Stimulated activated CD8-positive, alpha-beta memory T cell treated with anti-CD3 and anti-CD28 coated beads, Interleukin-15, amount 100 ng/mL, for 24 hours (primary cell): ENCODE measurements at regions not wholly inside any gene's neighbourhood (a gene's known extent, or its start where the extent isn't known, plus 50 kb on each side); places are given as distances from the start of the nearest gene placed in this dataset.
"Not testable (repeated sequence)": the region's sequence is repeated elsewhere in the genome, so short reads cannot be mapped to it uniquely, and the experiment has no call there.

Source experiments
- DNase-seq: peaks from one replicate; pipeline ENCODE4 v3.0.0-alpha.2; 2020; ENCODE audit warnings: low read depth

DNA sequence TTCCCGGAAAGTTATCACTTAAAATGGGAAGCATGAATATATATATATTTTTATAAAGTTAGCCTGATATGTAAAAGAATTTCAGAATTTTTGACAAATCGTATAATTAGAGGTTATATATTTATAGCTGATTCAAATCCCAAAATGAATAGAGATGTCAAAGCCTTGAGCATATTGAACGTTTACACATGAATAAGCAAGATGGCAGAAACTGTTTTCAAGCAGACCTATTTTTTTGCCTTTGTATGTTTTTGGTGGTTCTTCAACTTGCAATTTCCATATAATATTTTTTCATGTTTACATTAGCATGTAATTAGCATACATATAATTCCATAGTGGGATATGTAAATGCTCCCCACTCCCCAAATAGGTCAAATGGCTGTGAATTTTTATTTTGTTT is 189.9 kb downstream of the PRL start:
- DNase-seq = no peak

DNA sequence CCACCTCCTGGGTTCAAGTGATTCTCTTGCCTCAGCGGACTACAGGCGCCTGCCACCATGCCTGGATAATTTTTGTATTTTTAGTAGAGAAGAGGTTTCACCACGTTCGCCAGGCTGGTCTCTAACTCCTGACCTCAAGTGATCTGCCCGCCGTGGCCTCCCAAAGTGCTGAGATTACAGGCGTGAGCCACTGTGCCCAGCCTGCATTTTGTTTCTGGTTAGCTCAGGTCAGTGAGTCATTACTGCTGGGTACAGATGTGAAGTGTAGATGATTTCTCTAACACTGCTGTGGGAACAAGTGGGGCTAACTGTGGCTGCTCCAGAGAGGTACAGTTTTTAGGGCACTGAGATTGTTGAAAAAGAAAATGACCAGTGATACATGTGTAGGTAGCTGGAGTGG is 188.6 kb downstream of the PRL start:
- DNase-seq = no peak

DNA sequence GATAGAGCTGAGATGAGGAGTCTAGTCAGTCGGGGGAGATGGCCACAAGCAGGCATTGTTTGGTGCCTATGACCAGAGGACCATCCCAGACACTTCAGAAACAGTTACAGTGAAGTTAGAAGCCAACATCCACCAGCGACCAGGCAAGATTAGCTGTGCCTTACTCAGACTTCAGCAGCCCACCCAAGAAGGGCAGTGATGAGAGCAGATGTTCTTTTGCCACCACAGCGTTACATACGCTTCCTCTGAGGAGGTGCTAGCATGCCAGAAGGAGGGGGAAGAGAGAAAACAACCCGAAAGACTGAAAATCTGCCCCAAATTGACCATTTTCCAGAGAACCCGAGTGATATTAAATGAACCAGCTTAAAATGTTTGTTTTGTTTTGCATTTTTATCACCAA is 186.8 kb downstream of the PRL start:
- no peak for DNase-seq

DNA sequence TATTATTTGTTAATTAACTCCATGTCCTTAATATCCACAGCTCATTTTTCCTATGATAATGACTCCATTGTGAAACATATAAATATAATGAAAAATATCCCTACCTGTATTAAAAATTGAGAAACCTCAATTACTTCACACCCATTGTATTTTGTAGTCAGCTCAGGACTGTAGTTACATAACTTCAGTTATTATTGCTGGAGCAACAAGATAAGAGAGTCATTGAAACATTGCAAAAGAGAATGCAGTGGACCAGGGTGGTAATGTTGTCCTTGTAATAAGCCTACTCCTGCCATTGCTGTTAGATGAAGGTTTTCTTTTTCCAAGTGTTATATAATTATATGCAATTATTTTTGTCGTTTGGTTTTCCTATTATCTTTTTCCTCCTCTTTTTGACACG is 184.4 kb downstream of the PRL start:
- no peak for DNase-seq

DNA sequence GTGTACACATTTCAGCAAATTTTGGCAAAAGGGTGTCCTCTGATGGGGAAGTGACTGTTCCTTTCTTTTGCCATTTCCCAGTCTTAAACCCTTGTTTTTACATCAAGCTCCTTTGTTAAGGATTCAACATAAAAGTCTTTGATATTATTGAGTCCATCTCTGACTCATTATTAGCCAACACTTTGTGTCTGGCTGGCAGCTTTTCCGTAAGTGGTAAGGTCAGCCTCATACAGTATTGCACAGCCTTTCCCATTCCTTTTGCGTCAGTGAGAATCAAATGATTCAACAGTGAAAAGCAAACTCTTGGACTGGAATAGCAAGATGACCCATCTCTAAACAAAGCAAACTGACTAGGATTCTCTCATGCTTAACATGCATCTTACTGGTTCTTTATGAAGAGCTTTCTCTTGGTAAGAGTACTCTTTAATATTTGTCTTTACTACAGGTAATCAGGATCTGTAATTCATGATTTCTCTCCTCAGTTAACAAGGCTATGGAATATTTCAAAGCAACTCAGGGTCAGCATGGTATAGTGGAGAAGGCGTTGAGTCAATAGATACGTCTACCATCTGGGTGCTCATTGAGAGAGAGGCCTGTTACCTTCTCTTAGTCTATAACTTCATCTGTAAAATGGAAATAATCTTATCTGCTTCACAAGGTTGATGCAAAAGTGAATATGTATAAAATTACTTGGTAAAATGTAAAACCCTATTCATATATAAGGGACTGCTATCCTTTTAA is 183.6 kb downstream of the PRL start:
- DNase-seq = no peak

DNA sequence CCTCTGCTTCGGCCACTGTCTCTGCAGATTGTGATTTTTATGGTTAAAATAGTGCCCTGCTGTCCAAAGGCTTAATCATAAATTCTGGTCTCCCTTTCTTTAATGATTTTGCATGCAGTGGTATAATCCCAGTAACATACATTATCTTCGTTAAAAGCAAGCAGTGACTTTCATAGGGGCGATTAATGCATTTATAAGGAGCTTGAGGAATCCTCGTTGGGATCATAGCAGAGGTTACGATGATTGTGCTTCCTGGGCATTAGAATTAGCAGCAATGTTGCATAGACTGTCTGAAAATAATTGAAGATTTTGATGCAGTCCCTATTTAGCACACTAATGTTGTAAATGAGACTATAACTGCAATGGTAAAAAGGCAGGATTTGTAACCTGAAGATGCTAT is 181.3 kb downstream of the PRL start:
- no peak for DNase-seq

DNA sequence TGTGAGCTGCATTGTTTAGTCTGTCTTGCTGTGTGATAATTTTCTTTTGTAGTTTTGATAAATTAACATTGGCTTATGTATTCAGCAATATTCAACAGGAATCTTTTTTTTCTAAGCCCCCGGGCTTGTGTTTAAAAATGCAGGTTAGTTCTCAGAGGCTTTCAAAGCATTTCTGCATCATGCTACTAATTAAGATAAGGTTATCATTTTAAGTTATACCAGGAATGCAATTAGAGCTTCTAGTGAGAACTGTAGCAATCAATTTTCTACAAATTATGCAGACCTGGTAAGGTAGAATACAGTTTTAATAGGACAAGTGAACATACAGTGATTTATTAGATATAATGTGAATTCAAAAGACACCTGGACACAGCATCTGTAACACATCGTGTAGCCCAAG is 179.2 kb downstream of the PRL start:
- no peak for DNase-seq

DNA sequence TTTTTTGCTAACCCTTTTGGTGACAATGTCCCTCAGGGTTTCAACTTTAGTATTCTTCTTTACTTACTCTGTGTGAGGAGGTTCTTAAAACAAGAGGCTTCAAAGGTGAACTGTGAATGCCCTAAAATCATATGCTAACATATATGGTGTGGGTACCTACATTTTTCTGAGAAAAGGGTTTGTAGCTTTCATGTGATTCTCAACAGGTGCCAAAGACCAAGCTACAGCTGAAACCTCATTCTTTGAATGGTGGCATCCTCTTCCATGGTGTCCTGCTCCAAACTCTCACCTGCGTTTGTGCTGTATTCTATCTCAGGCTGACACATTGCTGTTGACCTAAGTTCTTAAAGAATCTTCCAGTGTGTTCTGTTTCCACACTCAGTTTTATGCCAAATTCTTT is 177.3 kb downstream of the PRL start:
- no peak for DNase-seq

DNA sequence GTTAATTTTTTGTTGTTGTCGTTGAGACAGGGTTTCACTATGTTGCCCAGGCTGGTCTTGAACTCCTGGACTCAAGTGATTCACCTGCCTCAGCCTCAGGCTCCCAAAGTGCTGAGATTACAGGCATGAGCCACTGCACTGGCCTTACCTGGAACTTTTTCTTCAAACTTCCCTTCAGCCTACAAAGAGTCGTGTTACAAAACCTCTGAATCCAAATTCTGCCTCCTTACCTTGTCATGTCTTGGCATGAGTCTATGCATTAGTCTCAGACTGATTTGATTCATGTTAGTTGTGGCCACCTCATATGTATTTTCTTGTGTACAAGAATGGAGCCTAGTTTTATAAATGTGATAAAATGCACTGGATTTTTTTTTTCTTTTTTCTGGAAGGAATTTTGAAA is 172.1 kb downstream of the PRL start:
- no peak for DNase-seq

DNA sequence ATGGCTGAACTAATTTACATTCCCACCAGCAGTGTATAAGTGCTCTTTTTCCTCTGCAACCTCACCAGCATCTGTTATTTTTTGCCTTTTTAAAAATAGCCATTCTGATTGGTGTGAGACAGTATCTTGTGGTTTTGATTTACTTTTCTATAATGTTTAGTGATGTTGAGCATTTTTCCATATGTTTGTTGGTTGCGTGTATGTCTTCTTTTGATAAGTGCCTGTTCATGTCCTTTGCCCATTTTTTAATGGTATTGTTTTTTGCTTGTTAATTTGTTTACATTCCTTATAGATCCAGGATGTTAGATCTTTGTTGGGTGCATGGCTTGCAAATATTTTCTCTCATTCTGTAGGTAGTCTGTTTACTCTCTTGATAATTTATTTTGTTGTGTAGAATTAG is 169.9 kb downstream of the PRL start:
- no peak for DNase-seq

DNA sequence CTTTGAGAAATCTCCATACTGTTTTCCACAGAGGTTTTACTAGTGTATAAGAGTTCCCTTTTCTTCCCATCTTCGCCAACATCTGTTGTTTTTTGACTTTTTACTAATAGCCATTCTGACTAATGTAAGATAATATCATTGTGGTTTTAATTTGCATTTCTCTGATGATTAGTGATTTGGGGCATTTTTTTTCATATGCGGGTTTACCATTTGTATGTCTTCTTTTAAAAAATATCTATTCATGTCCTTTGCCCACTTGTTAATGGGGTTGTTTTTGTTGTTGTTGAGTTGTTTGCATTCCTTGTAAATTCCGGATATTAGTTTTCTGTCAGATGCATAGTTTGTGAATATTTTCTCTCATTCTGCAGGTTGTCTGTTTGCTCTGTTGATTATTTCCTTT is 167.1 kb downstream of the PRL start:
- no peak for DNase-seq

DNA sequence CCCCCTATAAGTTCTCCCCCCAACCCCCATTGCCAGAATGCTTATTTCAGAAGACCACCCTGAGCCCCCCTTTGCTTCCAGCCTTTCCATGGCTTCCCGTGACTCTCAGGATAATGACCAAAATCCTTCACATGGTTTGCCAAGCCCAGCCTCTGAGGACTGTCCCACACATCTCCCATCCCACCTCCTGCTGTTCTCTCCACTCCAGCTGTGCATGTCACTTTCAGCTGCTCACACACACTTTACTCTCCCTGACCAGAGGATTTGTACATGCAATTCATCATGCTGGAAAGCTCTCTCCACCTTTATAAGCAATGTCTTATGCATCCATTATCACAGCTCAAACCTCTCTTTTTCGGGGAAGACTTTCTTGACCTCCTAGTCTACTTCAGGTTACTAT is 164.2 kb downstream of the PRL start:
- no peak for DNase-seq

DNA sequence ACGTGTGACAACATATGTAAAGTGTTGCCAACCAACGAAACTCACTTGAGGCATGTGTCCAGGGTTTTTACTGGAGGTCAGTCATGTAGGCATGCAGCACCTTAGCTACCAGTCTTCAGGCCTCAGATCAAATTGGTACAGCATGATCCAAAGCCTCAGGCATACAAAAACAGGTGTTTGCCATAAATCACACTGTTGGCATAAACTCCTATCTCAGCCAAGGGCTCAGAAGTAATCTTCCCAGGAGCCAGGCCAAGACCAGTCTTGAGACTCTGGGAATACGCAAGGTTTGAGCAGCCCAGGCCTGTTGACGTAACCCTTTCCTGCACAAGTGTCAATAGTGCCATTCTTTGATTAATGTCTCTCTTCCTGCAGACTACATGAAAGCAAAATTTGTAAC is 163.5 kb downstream of the PRL start:
- no peak for DNase-seq

DNA sequence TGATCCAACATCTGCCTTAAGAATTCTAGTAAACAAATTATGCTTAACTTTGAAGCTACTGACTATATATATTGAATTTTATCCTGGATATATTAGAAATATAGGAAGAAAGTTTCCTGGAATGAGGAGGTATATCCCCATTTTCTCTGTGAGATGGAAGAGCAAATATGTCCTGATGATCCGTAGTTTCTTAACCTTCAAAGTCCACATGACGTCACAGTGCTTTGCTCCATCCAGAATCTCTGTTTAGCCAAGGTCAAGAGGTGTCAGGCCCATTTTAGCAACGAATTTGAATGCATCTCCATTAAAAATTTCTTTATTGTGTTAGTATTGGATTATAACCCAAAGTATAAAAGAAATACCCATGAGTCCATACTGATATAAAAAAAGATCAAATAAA is 162.5 kb downstream of the PRL start:
- no peak for DNase-seq

DNA sequence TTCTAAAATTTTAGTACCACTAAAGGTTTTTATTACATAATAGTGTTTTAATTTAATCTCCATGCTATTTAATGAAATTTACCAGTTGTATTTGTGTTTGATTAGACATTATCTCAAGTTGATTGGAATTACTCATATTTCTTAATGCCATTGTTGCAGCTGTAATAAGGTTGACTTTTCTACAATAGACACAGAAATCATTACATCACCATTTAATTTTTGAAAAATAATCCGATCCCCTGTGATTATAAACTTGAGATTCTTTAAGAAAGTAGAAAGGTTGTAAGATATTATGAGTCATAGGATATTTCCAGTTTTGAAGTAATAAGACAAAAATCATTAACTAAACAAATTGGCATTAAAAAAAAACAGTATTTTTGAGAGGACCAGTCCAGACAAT is 161.4 kb downstream of the PRL start:
- DNase-seq = no peak

DNA sequence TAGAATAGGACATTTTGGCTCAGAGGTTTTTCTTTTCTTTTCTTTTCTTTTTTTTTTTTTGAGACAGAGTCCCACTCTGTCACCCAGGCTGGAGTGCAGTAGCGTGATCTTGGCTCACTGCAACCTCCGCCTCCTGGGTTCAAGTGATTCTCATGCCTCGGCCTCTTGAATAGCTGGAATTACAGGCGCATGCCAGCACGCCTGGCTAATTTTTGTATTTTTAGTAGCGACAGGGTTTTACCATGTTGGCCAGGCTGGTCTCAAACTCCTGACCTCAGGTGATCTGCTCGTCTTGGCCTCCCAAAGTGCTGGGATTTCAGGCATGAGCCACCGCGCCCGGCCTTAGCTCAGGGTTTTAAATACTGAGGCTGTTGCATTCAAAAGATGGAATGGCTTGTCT is 156.1 kb downstream of the PRL start:
- DNase-seq = not testable (repeated sequence)

DNA sequence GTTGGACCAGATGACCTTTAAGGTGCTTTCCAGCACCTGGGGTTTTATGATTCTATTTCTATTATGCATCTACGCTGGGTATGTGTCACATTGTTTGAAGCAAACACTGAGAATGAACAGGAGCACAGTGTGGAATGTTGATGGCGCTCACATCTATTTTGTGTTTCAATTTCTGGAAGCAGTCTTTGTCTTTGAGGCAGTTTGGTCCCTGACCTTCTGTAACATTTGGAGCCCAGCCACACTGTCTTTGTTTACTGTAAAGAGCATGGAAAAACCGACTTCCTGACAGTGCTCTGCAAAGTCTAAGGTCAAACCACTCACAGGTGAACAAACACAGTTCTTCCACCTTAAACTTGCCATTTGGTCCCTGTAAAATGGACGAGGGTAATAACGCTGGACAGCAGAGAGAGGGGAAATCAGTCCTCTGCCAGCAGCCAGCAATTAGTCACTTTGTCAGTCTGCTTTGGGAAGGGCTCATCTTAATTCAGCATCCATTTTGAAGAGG is 155.5 kb downstream of the PRL start:
- DNase-seq = no peak

DNA sequence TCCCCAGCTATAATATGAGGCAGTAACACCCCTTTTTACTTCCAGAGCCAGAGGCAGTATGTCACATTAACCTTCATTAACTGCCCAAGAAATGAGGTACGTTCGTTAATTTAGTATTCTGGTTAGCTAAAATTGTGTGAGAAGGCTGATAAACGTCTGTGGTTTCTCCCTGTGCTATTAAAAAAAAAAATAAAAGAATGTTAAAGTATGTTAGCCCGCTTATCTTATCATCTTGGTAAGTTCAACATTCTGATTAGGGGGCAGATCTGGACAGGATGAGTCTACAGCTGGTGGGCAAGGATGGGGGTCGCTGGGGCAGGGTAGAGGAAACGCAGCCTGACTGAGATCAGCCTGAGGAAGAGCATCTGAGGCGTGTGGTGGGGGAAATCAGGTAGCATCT is 154.0 kb downstream of the PRL start:
- no peak for DNase-seq

DNA sequence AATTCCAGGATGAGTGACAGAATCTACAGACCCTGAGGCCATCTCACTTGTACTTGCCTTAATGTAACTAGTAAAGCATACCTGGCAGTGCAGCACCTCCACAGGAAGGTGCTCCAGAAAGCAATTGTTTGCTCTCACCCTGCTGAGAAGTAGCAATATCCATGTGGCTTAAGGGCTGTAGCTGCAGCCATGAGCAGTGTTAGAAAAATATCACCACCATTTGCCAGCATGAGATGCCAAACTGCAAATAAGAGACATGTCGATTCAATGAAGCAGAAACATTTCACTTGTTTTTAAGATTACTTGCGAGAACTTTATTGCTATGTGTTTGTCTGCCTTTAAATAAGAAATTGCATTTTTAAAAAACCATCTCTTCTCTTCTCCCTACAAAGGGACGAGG is 151.5 kb downstream of the PRL start:
- DNase-seq = no peak

DNA sequence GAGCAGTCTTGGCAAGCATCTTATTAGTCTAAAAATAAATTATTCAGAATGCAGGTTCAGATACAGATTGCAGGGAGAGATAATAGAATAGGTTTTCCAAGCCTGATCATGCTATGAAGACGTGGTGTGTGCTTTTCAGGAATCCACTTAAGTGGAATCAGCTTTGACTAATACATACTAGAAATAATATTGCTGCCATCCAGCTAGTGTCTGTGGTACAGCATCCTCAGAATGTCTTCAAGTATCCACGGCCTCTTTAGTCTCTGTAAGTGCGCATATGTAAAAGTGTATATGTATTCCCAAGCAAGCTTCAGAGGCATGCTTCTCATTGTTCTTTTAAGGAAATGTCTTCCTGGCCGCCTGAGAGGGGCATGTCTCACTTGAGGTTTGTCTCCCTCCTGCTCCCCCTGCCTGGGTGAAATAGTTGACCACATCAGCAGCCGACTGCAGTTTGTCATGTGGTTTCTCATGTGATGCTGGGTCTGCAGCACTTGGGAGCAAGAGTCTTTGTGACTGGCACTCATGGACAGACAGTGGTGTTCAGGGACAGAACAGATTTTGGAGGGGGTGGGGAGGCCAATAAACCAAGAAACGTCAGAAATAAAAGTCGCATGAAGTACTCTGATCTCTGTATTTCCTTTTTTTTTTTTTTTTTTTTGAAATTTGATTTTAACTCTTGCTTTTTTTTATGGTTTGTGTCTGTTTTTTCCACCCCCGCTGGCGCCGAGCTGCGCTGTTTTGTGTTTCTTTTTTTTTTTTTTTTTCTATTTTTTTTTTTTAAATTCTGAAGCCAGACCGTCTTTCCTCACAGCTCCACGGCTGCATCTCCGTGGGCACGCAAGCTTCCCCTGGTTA is 150.8 kb downstream of the PRL start:
- DNase-seq = no peak

DNA sequence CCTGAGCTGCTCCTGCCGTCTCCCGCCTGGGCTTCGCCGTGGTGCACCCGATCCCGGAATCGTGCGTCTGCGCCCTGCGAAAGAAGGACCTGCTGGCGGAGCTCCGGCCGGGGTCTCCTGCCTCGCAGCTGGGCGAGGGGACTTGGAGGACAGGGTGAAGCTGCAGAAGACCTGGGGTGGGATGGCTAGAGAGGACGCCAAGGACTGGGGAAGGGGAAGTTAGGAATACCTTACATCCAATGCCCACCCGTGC is 150.2 kb downstream of the PRL start:
- DNase-seq = no peak

DNA sequence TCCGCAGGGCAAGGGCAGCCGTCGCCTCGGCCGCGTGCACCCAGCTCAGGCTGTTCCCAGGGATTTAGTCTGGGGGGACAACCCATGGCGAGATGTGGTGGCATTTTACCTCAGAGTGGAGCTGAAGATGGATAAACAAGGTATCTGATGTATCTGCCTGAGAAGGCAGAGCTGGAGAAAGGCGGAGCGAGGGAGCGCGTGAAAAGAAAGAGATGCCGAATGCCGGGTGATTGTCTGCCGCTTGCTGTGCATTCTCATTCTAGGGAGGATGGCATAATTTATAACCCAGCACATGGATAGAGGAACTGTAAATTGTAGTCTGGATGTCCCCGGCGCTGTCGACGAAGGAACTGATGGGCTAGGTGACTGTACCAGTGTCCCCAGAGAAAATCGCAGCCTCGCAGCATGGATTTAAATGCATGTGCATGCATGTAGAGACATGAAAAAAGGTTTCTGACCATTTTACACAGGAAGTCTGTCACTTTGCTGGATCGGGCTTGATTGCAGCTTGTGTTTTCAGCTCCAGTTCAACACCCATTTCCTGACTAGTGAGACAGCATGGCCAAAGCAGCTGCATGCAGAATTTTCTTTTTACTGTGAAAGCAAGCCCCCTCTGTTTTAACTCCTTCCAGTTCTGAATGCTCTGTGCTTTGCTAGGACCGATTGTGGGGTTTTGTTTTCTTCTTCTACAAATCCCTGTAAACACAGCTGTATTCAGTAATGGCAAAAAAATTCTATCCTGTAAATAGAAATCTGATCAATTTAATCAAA is 149.7 kb downstream of the PRL start:
- DNase-seq = no peak
